Stimulated activated CD8-positive, alpha-beta memory T cell treated with anti-CD3 and anti-CD28 coated beads, Interleukin-4, amount 100 ng/mL, for 4 hours (primary cell): ENCODE measurements at regions not wholly inside any gene's neighbourhood (a gene's known extent, or its start where the extent isn't known, plus 50 kb on each side); places are given as distances from the start of the nearest gene placed in this dataset.

Experiments used
- DNase-seq, 2 donors: peaks; one replicate each; pipeline ENCODE4 v3.0.0-alpha.2; 2020; ENCODE audit warnings: low read depth in 2 of 2, low spot score in 1 of 2

DNA sequence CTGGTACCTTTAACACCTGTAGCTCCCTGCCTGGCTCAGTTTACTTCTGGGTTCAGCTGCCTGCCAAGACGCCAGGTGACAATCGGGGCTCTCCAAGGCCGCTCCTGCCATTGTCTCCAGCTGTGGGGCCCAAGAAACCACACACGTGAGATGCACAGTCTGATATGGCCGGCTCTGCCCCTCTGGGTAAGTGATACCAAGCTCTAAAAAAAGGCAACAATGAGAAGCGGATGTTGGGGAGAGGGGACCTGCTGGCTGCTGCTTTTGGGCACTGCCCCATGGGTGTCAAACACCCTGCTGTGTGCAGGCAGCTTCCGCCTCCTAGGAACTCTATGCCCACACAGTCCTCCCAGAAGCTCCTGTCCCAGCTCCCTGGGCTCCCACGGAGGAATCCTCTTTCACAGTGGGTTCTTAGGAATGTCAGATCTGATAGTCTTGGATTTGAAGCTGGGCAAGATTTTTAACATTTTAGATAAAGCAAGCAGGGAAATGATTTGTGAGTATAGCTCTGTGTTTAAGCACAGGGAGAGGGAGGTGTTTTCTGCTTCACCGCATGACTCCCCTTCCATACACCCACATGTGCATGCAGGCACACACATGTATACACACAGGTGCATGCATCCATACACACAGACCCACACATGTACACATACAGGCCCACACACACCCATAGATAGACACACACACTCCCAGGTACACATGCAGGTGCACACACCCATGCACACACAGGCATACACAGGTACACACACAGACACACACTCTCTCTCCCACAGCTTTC lies 1135.8 kb downstream of the BCL11B start:
- DNase-seq = no peak

- no peak for DNase-seq
Observed at GRCh38 chr14:98137131-98138025, 1134.6 kb downstream of the BCL11B start.

DNA sequence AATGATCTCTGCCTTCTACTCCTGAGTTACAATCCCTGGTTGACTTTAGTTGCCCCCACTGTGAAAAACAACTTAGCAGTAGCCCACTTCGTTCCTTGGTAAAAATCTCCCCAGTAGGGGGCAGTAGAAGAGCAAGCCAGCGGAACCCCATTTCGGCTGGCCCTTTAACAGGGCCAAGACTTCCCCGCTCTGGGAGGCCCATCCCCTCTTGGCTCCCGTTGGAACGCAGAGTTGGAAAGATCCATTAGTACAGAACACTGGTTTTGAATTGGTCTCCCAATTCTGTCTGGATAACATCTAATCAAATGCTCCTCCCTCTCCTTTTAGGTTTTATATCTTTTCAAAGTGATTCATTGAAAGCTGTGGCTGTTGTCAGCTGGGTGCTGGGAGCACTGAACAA lies 1133.3 kb downstream of the BCL11B start:
- peak; percentile 37 to 45 for DNase-seq

DNA sequence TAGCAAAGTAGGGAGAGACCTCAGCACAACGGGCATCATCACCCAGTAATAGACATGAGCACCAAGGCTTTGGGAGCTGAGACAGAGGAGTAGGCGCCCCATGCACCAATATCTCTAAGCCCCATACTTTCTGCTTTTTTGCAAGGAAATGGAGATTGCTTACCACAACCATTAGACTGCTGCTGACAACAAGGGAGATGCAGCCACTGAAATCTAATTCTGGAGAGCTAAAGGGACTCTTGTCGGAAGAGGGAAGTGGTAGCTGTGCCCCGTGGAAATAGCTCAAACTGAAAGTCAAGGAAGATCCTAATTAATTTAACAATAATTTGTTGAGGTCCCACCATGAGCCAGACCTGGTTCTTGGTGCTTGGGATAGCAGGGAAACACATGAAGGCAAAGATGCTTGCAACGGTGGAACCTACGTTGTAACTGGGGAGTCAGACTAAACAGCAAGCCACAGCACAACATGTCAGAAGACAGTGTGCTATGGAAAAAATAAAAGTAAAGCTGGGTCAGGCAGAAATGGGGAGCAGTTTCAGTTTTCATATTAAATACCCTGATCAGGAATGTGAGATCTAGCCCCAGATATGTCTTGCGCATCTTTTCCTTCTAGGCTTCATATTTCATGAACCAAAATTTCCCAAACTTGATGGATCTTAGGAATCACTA lies 1131.0 kb downstream of the BCL11B start:
- no peak for DNase-seq

GRCh38 chr14:98143566-98143965 lies 1128.4 kb downstream of the BCL11B start:
- DNase-seq = no peak

- DNase-seq = no peak
Observed at GRCh38 chr14:98144964-98145363, 1127.0 kb downstream of the BCL11B start.

DNA sequence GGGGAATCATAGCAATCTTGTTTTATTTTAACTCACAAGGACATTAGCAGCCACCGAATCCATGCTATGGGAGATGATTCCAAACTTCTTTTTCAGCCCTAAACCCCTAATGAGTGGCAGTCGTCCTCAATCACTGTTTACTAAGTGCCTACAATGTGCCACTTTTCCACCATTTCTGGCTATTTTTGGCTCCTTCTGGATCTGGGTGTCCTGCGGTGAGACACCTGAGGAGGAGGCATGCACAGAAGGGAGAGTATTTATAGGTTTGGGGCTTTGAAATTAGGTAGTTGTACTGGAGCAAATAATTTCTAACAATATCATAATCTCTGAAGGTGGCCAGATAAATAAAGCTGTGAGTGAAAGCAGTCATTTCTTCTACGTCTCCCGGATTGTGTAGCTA lies 1125.6 kb downstream of the BCL11B start:
- DNase-seq = no peak

DNA sequence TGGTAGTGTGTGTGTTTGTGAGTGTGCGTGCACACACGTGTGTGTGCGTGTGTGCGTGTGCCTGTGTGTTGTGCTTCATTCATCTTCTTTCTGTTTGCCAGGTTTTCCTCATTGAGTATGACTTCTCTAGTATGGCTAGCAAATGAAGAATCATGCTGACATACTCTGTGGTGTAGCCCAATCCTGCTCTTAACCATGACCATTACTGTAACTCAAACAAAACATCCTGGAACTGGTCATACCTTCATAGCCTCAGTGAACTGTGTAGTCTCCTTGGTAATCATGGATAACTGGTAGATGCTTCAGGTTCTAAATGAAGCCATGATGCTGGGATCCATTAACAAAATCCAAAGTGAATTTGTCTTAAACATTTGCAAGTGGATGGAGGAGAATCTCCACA lies 1117.7 kb downstream of the BCL11B start:
- DNase-seq = no peak

GRCh38 chr14:98156411-98156810 lies 1115.6 kb downstream of the BCL11B start:
- no peak for DNase-seq

GRCh38 chr14:98160901-98161300 lies 1111.1 kb downstream of the BCL11B start:
- DNase-seq = no peak

- no peak for DNase-seq
Observed at GRCh38 chr14:98161356-98161755, 1110.6 kb downstream of the BCL11B start.

DNA sequence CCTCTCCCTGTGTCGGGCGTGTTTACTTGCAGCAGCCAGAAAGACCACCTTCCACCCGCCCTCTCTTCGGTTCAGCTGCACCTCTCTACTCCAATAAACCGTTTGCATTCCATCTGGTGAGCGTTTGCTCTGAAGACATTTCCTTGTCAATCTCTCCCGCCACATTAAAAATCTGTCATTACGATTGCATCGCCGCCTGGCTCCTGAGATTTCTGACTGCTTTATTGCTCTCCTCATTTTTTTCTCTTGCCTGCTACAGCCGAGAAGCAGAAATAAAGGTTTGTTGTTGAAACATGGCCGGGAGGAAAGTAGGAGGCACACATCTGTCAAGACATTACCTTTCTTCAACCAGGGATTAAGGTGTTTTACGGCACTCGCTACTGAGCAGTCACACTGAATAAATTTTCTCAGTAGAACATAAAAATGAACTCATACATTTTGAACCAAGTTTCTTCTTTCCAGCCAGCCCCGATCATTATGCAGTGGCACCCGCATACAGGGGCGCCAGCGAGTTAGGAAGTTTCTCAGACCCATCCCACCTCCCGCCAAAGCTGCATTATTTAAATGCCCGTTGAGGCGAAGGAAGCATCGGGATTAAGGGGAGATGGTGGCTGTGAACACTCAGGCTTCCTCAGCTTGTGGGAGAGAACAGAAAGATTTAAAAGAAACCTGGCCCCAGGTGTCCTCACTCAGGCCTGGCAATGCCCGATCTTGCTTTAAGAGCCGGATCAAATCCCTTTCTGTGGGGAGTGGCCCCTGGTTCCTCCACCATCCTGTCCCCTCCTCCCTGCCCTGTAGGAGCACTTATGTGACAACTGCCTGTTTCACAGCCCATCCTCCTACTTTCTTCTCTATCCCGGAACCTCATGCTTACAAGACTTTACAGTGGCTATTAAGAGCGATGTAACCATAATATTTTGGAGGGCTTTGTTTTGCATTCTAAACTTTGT lies 1108.9 kb downstream of the BCL11B start:
- DNase-seq = no peak

GRCh38 chr14:98163873-98164272 lies 1108.1 kb downstream of the BCL11B start:
- no peak for DNase-seq

- no peak for DNase-seq
Observed at GRCh38 chr14:98165976-98166375, 1106.0 kb downstream of the BCL11B start.

DNA sequence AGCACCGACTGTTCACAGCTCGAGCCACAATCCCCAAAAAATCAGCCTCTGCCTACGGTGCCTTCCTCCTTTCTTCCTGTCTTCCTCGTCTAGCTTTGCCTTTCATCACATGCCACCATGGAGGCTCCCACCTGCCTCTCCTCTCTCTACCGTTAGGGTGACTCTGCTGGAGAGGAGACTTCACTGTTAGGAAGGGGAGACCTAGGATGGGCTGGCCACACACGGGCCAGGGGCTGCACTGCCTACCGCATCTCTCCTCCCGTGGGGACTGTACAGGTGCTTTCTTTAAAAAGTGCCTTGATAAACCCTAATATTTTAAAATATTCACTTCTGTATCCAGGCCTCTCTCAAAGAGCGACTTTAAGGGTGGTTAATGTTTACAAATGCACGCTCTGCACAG lies 1104.7 kb downstream of the BCL11B start:
- no peak for DNase-seq

GRCh38 chr14:98167705-98168104 lies 1104.3 kb downstream of the BCL11B start:
- no peak for DNase-seq

DNA sequence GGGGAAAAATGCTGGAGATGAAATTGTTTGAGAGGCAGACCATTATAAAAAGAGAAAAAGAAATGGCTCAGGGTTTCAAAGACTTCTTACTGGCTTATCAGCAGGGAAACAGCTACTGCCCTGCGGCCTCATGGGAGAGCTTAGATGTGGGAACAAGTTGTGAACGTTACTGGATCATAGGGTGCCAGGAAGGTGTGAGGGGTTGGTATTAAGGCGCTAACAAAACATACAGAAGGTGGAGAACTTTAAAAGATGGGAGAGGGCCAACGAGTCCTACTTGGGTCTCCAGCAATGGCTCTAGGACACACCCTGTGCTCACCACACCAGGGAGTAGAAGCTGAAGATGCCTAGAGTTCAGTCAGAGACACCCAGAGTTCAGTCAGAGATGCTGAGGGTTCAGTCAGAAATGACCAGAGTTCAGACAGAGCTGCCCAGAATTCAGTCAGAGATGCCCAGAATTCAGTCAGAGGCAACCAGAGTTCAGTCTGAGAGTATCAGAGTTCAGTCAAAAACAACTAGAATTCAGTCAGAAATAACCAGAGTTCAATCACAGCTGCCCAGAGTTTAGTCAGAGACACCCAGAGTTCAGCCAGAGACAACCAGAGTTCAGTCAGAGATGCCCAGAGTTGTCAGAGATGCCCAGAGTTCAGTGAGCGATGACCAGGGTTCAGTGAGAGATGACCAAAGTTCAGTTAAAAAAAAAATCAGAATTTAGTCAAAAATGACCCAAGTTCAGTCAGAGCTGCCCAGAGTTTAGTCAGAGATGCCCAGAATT lies 1103.6 kb downstream of the BCL11B start:
- DNase-seq = no peak

- no peak for DNase-seq
Observed at GRCh38 chr14:98169170-98169587, 1102.8 kb downstream of the BCL11B start.

DNA sequence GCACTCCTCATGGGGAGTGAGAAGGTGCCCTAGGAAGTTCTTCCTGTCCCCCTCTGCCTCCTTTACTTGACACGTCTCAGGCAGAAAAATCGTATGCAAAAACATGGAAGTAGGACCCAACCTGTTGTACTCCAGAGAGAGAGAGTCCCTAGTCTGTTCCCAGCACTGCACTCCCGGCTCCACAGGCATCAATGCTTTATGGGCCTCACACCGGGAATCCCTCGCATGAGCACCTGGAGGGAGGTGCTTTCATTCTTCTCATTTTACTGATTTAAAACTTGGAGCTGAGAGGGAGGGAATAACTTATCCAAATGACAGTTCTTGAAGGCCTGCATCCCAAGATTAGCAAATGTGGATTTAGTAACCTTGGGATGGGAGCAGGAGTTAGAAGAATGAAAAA lies 1101.4 kb downstream of the BCL11B start:
- no peak for DNase-seq

- no peak for DNase-seq
Observed at GRCh38 chr14:98171654-98172053, 1100.3 kb downstream of the BCL11B start.
